ENCODE measurements at regions not wholly inside any gene's neighbourhood (a gene's known extent, or its start where the extent isn't known, plus 50 kb on each side); places are given as distances from the start of the nearest gene placed in this dataset.

DNA sequence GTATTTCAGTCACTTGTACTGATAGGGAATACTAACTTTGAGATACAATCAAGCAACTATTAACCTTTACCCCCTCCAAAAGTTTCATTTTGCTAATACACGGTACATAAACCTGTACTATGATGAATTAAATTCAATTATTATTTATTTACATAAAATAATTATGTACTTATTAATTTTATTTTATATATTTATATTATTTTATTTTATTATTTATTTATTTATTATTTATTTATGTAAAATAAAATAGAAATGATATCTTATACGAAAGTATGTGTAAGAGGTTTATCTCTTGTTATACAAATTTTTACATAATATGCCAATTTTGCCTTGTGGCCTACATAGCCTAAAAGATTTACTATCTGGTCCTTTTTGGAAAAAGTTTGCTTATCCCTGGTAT lies 564.3 kb downstream of the SLITRK5 start:
- no peak for TF ChIP-seq EZH2 (IDR thresholded peaks at IDR 0.05; ENCODE audit: borderline replicate concordance)
- no peak for TF ChIP-seq CTCF (IDR thresholded peaks at IDR 0.05; ENCODE audit: poor library complexity)
